HEK293 (cell line): ENCODE measurements at regions not wholly inside any gene's neighbourhood (a gene's known extent, or its start where the extent isn't known, plus 50 kb on each side); places are given as distances from the start of the nearest gene placed in this dataset.

Experiments used
- SP2 ChIP-seq: fragments of 450-650 bp; formaldehyde crosslinking; IDR thresholded peaks from 2 replicates; pipeline ENCODE4 v1.5.1; 2016; ENCODE audit warnings: missing biosample characterization, missing genetic modification characterization
- ZNF274 ChIP-seq, 2 experiments: fragments of 200-500 bp in 1 of 2; fragments of 450-650 bp in 1 of 2; sonication (Bioruptor generic) in 1 of 2; formaldehyde crosslinking in 1 of 2; IDR thresholded peaks; 2 replicates each; pipeline versions ENCODE4 v1.5.1 to v1.6.1; 2014 to 2016; ENCODE audit warnings: borderline replicate concordance in 1 of 2, inconsistent platforms in 1 of 2, low read length in 1 of 2, missing biosample characterization in 1 of 2, missing genetic modification characterization in 1 of 2
- TF ChIP-seq, protein P1 (sequence below): fragments of 450-650 bp; formaldehyde crosslinking; IDR thresholded peaks from 2 replicates; pipeline ENCODE4 v1.5.1; 2016; ENCODE audit warnings: missing biosample characterization, missing genetic modification characterization
- TF ChIP-seq, protein P2 (sequence below): fragments of 450-650 bp; formaldehyde crosslinking; IDR thresholded peaks from 2 replicates; pipeline ENCODE4 v1.5.1; 2016; ENCODE audit warnings: missing biosample characterization, missing genetic modification characterization, low read depth

DNA sequence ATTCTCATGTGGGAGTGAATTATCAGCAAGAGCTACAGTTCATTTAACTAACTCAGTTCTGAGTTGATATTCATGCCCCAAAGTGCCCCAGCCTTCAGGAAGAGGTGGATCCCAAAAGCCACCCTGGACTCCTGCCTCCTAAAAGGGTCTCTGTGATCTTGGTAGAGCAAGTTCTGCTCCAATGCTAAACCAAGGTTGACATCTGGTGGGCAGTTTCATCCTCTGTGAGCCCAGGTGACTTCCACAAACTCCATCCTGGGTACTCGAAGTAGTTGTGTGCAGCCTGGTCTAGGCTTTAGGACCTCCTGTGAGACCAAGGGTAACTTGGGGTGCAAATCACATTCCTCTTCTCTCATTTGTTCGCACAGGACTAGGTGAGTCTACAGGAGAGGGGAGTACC is 816.8 kb downstream of the MTRR start:
- TF ChIP-seq SP2 (tag by site-specific recombination) (no peak), ZNF274 (IDR thresholded peaks at IDR 0.05; ENCODE audit: low read length) (no peak), ZNF274 (tag by site-specific recombination; IDR thresholded peaks at IDR 0.05; ENCODE audit: borderline replicate concordance) (no peak)
- TF ChIP-seq, protein P1, sequence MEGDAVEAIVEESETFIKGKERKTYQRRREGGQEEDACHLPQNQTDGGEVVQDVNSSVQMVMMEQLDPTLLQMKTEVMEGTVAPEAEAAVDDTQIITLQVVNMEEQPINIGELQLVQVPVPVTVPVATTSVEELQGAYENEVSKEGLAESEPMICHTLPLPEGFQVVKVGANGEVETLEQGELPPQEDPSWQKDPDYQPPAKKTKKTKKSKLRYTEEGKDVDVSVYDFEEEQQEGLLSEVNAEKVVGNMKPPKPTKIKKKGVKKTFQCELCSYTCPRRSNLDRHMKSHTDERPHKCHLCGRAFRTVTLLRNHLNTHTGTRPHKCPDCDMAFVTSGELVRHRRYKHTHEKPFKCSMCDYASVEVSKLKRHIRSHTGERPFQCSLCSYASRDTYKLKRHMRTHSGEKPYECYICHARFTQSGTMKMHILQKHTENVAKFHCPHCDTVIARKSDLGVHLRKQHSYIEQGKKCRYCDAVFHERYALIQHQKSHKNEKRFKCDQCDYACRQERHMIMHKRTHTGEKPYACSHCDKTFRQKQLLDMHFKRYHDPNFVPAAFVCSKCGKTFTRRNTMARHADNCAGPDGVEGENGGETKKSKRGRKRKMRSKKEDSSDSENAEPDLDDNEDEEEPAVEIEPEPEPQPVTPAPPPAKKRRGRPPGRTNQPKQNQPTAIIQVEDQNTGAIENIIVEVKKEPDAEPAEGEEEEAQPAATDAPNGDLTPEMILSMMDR (tag by site-specific recombination) = no peak
- TF ChIP-seq, protein P2, sequence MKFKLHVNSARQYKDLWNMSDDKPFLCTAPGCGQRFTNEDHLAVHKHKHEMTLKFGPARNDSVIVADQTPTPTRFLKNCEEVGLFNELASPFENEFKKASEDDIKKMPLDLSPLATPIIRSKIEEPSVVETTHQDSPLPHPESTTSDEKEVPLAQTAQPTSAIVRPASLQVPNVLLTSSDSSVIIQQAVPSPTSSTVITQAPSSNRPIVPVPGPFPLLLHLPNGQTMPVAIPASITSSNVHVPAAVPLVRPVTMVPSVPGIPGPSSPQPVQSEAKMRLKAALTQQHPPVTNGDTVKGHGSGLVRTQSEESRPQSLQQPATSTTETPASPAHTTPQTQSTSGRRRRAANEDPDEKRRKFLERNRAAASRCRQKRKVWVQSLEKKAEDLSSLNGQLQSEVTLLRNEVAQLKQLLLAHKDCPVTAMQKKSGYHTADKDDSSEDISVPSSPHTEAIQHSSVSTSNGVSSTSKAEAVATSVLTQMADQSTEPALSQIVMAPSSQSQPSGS (tag by site-specific recombination) = no peak
